ENCODE measurements at regions not wholly inside any gene's neighbourhood (a gene's known extent, or its start where the extent isn't known, plus 50 kb on each side); places are given as distances from the start of the nearest gene placed in this dataset.

DNA sequence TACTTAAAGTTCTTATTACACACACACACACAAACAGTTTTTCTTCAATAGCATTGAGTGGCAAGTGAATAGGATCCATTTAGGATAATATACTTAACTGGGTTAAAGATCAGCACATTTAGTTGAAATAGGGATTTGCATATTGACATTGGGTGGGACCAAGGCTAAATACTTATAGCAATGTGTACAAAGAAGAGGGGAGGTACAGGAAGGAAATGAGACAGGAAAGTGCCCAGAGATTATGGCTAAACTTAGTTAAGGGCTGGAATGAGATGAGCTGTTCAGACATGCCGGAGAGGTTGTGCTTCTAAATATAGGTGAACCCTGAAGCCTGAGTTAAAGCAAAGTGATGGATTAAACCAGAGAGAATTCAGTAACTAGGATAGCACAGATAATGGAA is 95.1 kb downstream of the LSMEM1 start:
- TF ChIP-seq, protein P1, sequence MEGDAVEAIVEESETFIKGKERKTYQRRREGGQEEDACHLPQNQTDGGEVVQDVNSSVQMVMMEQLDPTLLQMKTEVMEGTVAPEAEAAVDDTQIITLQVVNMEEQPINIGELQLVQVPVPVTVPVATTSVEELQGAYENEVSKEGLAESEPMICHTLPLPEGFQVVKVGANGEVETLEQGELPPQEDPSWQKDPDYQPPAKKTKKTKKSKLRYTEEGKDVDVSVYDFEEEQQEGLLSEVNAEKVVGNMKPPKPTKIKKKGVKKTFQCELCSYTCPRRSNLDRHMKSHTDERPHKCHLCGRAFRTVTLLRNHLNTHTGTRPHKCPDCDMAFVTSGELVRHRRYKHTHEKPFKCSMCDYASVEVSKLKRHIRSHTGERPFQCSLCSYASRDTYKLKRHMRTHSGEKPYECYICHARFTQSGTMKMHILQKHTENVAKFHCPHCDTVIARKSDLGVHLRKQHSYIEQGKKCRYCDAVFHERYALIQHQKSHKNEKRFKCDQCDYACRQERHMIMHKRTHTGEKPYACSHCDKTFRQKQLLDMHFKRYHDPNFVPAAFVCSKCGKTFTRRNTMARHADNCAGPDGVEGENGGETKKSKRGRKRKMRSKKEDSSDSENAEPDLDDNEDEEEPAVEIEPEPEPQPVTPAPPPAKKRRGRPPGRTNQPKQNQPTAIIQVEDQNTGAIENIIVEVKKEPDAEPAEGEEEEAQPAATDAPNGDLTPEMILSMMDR (IDR thresholded peaks at IDR 0.05): no peak
- TF ChIP-seq POLR2A (IDR thresholded peaks at IDR 0.05) (no peak), EP300 (IDR thresholded peaks at IDR 0.05) (no peak)
